Osteocyte (in vitro differentiated cells): ENCODE measurements at regions not wholly inside any gene's neighbourhood (a gene's known extent, or its start where the extent isn't known, plus 50 kb on each side); places are given as distances from the start of the nearest gene placed in this dataset.

ENCODE experiments used
- DNase-seq: peaks from one replicate; pipeline ENCODE4 v3.0.0; 2021; ENCODE audit warnings: mixed read lengths; ENCODE audit not compliant: unreplicated experiment; ENCODE audit errors: extremely low spot score
- H3K27ac Mint-ChIP-seq: one replicate; pipeline ENCODE4 v1.8.0; 2021; ENCODE audit warnings: mild to moderate bottlenecking, mixed read lengths; ENCODE audit not compliant: unreplicated experiment
- H3K27me3 Mint-ChIP-seq: one replicate; pipeline ENCODE4 v1.8.0; 2021; ENCODE audit warnings: mixed read lengths; ENCODE audit not compliant: unreplicated experiment
- H3K36me3 Mint-ChIP-seq: one replicate; pipeline ENCODE4 v1.8.0; 2021; ENCODE audit warnings: mixed read lengths; ENCODE audit not compliant: unreplicated experiment
- H3K4me1 Mint-ChIP-seq: one replicate; pipeline ENCODE4 v1.8.0; 2021; ENCODE audit warnings: mixed read lengths; ENCODE audit not compliant: unreplicated experiment
- H3K4me3 Mint-ChIP-seq: one replicate; pipeline ENCODE4 v1.8.0; 2021; ENCODE audit warnings: mild to moderate bottlenecking, moderate library complexity, mixed read lengths; ENCODE audit not compliant: unreplicated experiment
- H3K9me3 Mint-ChIP-seq: one replicate; pipeline ENCODE4 v1.8.0; 2021; ENCODE audit warnings: mixed read lengths; ENCODE audit not compliant: unreplicated experiment
- TF ChIP-seq, protein P1 (sequence below): fragments of 200-600 bp; sonication (generic); IDR thresholded peaks from 2 replicates; pipeline ENCODE4 v1.5.0; 2021; ENCODE audit warnings: antibody characterized with exemption, mild to moderate bottlenecking, moderate library complexity

DNA sequence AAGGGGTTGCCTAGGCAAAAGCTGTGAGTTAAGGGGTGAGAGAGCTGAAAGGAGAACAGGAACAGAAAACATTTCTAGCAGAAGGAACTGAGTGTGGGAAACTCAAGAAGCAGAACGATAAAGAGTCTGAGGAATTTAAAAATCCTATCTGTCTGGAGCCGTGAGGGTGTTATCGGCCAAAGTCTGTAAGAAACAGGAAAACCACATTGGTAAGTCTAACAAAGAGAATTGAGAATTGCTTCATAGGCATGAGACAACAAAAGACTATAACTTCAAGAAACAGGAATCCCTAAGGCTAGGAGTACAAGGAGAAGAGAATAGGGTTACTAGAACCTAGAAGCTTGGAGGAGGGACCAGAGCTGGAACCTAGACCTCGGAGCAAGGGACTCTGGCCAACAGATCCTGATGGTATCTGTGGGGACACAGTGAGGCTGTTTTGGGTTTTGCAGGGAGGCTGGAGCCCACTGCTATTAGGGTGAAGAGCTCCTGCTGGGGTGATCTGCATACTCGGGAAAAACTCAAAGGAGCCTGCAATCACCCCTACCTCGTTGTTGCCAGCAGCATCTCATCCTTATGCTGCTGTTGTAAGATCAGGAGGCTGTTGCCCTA lies 175.6 kb downstream of the FBXO8 start:
- Mint-ChIP-seq H3K4me1 (no peaks in the 10 kb centered on the region), H3K9me3 (no peaks in the 10 kb centered on the region), H3K27ac (no peak overlapping the region), H3K36me3 (no peaks in the 10 kb centered on the region), H3K4me3 (no peak overlapping the region), H3K27me3 (peaks cover 33% of the 10 kb centered on the region)
- DNase-seq, result no peak
- TF ChIP-seq, protein P1, sequence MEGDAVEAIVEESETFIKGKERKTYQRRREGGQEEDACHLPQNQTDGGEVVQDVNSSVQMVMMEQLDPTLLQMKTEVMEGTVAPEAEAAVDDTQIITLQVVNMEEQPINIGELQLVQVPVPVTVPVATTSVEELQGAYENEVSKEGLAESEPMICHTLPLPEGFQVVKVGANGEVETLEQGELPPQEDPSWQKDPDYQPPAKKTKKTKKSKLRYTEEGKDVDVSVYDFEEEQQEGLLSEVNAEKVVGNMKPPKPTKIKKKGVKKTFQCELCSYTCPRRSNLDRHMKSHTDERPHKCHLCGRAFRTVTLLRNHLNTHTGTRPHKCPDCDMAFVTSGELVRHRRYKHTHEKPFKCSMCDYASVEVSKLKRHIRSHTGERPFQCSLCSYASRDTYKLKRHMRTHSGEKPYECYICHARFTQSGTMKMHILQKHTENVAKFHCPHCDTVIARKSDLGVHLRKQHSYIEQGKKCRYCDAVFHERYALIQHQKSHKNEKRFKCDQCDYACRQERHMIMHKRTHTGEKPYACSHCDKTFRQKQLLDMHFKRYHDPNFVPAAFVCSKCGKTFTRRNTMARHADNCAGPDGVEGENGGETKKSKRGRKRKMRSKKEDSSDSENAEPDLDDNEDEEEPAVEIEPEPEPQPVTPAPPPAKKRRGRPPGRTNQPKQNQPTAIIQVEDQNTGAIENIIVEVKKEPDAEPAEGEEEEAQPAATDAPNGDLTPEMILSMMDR, result no peak

DNA sequence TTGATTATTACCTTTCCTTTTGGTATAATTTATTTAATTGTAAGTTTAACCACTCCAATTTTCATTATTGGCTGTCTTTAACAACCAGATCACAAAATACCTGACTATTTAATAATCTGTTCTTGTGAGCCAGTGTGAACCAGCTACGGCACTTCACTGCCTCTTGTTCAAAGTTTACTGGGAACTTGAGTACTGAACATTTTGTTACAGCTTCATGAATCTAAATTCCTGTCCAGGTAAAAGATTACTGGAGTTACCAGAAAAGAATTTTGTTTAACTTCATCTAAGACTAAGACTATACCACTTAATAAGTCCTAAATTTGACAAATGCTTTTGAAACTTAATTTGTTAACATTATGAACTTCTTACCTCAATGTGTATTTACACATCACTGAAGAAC lies 178.3 kb downstream of the FBXO8 start:
- TF ChIP-seq, protein P1, result no peak
- Mint-ChIP-seq H3K27me3 (peaks cover 20% of the 10 kb centered on the region), H3K9me3 (no peaks in the 10 kb centered on the region), H3K27ac (no peak overlapping the region), H3K36me3 (no peaks in the 10 kb centered on the region), H3K4me1 (no peaks in the 10 kb centered on the region), H3K4me3 (no peak overlapping the region)
- no peak for DNase-seq

DNA sequence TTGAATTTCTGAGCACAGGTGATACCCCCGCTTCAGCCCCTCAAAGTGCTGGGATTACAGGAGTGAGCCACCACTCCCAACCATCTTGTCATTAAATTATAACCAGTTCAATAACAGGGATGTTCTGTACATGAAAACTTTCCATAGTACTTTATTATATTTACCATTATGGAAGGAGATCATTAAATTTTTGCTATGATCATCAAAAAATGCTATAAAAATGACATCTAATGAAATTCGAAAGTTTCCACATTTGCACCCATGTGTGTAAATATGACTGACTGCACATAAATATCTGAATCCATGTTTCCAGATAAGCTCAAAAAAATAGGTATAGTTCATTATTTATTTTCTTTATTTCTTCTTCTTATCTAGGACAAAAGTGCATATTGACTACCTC lies 182.6 kb downstream of the FBXO8 start:
- H3K4me3 Mint-ChIP-seq, result no peak overlapping the region
- TF ChIP-seq, protein P1, result no peak
- no peaks in the 10 kb centered on the region for H3K9me3 Mint-ChIP-seq
- H3K27ac Mint-ChIP-seq, result no peak overlapping the region
- no peak for DNase-seq
- H3K36me3 Mint-ChIP-seq, result no peaks in the 10 kb centered on the region
- no peaks in the 10 kb centered on the region for H3K27me3 Mint-ChIP-seq
- no peaks in the 10 kb centered on the region for H3K4me1 Mint-ChIP-seq

DNA sequence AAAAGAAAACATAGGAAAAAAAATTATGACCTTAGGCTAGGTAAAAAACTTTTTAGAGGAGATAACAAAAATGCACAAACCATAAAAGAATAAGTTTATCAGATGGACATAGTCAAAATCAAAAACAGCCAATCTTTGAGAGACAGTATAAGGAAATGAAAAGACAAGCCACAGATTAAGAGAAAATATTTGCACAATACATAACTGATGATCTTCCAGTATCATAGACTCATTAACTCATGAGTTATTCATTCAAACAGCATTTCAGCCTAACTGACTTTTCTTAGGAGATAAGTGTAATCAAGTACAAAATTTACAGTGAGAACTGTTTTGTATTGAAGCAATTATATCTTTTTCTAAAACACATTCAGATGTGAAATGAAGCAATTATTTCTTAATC lies 183.8 kb downstream of the FBXO8 start:
- Mint-ChIP-seq H3K4me1 (no peaks in the 10 kb centered on the region), H3K27me3 (no peaks in the 10 kb centered on the region), H3K27ac (no peak overlapping the region), H3K4me3 (no peak overlapping the region), H3K36me3 (no peaks in the 10 kb centered on the region), H3K9me3 (no peaks in the 10 kb centered on the region)
- TF ChIP-seq, protein P1, result no peak
- DNase-seq, result no peak

DNA sequence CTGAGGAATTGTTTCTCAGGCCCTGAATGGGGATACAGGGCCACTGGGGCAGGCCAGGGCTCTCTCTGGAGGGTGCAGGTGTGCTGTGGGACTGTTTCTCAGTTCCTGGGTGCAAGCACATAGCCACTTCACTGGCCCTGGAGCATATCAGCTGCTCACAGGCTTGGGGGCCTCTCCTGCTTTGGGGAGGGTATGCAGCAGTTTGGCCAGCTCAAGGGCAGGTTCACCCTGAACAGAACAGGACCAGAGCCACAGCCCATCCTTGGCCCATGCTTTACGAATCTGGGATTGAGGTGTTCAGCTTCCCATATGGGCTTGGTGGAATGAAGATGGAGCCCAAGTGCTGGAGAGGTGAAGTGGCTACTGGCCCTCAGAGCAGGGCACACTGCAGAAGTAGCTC lies 186.5 kb downstream of the FBXO8 start:
- H3K27ac Mint-ChIP-seq, result no peak overlapping the region
- TF ChIP-seq, protein P1, result no peak
- no peak for DNase-seq
- H3K36me3 Mint-ChIP-seq, result no peaks in the 10 kb centered on the region
- H3K4me3 Mint-ChIP-seq, result no peak overlapping the region
- no peaks in the 10 kb centered on the region for H3K4me1 Mint-ChIP-seq
- no peaks in the 10 kb centered on the region for H3K9me3 Mint-ChIP-seq
- H3K27me3 Mint-ChIP-seq, result no peaks in the 10 kb centered on the region
